Tibial artery (tissue), 4 donors: ENCODE measurements at regions not wholly inside any gene's neighbourhood (a gene's known extent, or its start where the extent isn't known, plus 50 kb on each side); places are given as distances from the start of the nearest gene placed in this dataset.

Source experiments
- DNase-seq, 2 donors: peaks; one replicate each; pipeline ENCODE4 v3.0.0-alpha.2; 2019
- H3K27ac ChIP-seq, 2 donors: fragments of 200-600 bp; sonication (generic) in 1 of 2; 1 replicate in 1 of 2; 2 replicates in 1 of 2; pipeline ENCODE4 v1.5.1; 2018 to 2019; ENCODE audit warnings: mild to moderate bottlenecking in 1 of 2
- H3K27me3 ChIP-seq, 2 donors: fragments of 200-600 bp; sonication (generic) in 1 of 2; one replicate each; pipeline versions ENCODE4 v1.5.1 to v1.6.0; 2016 to 2019
- H3K36me3 ChIP-seq, 3 donors: fragments of 200-600 bp; sonication (generic) in 2 of 3; one replicate each; pipeline ENCODE4 v1.5.1; 2016 to 2019; ENCODE audit warnings: mild to moderate bottlenecking in 2 of 3
- H3K4me1 ChIP-seq, 4 donors: fragments of 200-600 bp; sonication (generic) in 2 of 4; 1 replicate in 3 of 4; 2 replicates in 1 of 4; pipeline ENCODE4 v1.5.1; 2016 to 2019
- H3K4me3 ChIP-seq, 2 donors: fragments of 200-600 bp; sonication (generic) in 1 of 2; 1 replicate in 1 of 2; 2 replicates in 1 of 2; pipeline ENCODE4 v1.5.1; 2018 to 2019; ENCODE audit warnings: mild to moderate bottlenecking in 2 of 2
- H3K9me3 ChIP-seq, 3 donors: fragments of 200-600 bp; sonication (generic) in 1 of 3; one replicate each; pipeline ENCODE4 v1.5.1; 2016 to 2019
- intact Hi-C: fragments of 100-400 bp; cut with DNase I; formaldehyde crosslinking; loops from one replicate; pipeline ENCODE4 v1.15.0; 2023; ENCODE audit warnings: low total_unique reads
- TF ChIP-seq, protein P1 (sequence below), 2 experiments: fragments of 200-600 bp in 1 of 2; fragments of 450-650 bp in 1 of 2; IDR thresholded peaks; one replicate each; pipeline ENCODE4 v1.5.1; 2017 to 2019; ENCODE audit warnings: antibody characterized with exemption in 2 of 2, mild to moderate bottlenecking in 1 of 2, moderate library complexity in 1 of 2

DNA sequence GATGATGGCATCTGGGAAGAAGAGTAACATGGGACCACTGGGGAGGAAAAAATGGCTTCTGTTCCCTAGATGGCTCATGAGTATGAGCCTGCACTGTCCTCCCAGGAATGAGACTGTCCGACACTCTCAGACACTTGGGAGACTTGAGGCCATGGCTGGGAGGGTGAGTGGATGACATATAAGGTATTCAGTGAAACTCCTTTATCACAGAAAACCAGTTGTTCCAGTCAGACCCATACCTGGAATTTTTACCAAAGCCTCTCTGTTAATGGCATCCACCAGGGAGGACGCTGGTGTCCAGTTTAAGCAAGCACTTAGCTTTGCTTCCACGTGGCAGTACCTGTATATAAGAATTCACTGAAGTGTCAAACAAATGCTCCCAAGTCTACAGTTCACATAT lies 116.7 kb upstream of the C10orf90 start:
- Histone ChIP-seq H3K4me3 (no peak overlapping the region), H3K36me3 (no peaks in the 10 kb centered on the region), H3K27me3 (no peaks in the 10 kb centered on the region), H3K4me1 (no peaks in the 10 kb centered on the region), H3K9me3 (no peaks in the 10 kb centered on the region), H3K27ac (no peak overlapping the region)
- TF ChIP-seq, protein P1, sequence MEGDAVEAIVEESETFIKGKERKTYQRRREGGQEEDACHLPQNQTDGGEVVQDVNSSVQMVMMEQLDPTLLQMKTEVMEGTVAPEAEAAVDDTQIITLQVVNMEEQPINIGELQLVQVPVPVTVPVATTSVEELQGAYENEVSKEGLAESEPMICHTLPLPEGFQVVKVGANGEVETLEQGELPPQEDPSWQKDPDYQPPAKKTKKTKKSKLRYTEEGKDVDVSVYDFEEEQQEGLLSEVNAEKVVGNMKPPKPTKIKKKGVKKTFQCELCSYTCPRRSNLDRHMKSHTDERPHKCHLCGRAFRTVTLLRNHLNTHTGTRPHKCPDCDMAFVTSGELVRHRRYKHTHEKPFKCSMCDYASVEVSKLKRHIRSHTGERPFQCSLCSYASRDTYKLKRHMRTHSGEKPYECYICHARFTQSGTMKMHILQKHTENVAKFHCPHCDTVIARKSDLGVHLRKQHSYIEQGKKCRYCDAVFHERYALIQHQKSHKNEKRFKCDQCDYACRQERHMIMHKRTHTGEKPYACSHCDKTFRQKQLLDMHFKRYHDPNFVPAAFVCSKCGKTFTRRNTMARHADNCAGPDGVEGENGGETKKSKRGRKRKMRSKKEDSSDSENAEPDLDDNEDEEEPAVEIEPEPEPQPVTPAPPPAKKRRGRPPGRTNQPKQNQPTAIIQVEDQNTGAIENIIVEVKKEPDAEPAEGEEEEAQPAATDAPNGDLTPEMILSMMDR (IDR thresholded peaks at IDR 0.05), result no peak
- DNase-seq, result no peak
- intact Hi-C loops, result no loop called here

DNA sequence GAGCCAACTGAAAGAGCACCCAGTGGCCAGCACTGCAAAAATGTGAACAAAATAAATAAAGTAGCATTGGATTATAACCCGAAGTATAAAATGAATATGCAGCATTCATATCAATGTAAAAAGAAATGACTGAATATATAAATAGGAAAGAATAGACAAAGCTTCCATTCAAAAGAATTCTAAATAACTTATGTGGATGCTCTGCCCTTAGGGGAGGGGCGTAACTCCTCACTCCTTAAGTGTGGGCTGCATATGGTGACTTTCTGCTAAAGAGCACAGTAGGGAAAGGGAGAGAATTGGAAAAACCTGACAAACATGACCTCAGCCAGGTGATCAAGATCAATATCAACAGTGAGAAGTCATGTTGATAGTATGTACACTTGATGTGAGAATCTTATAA lies 109.9 kb upstream of the DOCK1 start:
- no peak overlapping the region for H3K4me3 ChIP-seq
- H3K36me3 ChIP-seq, result no peaks in the 10 kb centered on the region
- DNase-seq, result no peak
- no peak overlapping the region for H3K27ac ChIP-seq
- no peaks in the 10 kb centered on the region for H3K27me3 ChIP-seq
- TF ChIP-seq, protein P1 (IDR thresholded peaks at IDR 0.05), result no peak
- H3K4me1 ChIP-seq, result no peaks in the 10 kb centered on the region
- intact Hi-C loops, result no loop called here
- no peaks in the 10 kb centered on the region for H3K9me3 ChIP-seq

DNA sequence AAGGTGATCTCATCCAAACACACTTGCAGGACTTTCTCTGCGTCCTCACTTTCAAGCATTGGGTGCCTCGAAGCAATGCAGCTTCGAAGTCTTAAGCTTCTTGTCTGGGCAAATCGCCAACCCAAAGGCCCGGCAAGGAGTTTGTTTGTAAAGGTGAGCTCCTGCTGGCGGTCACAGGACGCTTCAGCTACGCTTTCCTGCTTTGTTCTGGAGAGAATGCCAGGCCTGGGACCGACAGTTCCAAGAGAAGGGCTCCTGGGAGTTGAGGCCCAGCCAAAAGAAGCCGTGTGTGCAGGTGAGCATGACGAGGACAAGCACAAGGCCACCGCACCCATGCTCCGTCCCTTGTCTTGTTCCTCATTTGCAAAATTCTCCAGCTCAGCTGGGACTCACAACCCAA lies 106.6 kb upstream of the DOCK1 start:
- Histone ChIP-seq H3K27me3 (no peaks in the 10 kb centered on the region), H3K36me3 (no peaks in the 10 kb centered on the region), H3K9me3 (no peaks in the 10 kb centered on the region), H3K27ac (no peak overlapping the region), H3K4me1 (no peaks in the 10 kb centered on the region), H3K4me3 (no peak overlapping the region)
- TF ChIP-seq, protein P1 (IDR thresholded peaks at IDR 0.05), result no peak
- intact Hi-C loops, result no loop called here
- no peak for DNase-seq

DNA sequence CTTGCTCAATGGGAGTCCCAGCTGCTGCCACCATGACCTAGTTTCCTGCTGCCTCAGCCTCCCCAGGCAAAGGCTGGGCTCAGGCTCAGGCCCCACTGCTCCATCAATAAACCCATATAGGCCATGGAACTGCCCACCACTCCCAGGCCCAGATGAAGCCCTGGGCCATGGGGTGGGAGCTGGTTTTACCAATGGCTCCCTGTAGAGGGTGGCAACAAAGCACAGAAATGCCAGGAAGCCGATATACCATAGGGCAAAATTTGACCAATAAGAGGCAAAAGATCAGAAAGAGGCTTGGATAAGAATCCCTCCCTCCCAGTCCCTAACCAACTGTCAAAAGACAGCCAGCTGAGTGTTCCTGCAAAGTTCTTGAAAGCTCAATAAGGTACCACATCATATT lies 101.8 kb upstream of the DOCK1 start:
- intact Hi-C loops, result no loop called here
- Histone ChIP-seq H3K27me3 (no peaks in the 10 kb centered on the region), H3K4me1 (no peaks in the 10 kb centered on the region), H3K36me3 (no peaks in the 10 kb centered on the region), H3K27ac (no peak overlapping the region), H3K9me3 (no peaks in the 10 kb centered on the region), H3K4me3 (no peak overlapping the region)
- TF ChIP-seq, protein P1 (IDR thresholded peaks at IDR 0.05), result no peak
- DNase-seq, result no peak

DNA sequence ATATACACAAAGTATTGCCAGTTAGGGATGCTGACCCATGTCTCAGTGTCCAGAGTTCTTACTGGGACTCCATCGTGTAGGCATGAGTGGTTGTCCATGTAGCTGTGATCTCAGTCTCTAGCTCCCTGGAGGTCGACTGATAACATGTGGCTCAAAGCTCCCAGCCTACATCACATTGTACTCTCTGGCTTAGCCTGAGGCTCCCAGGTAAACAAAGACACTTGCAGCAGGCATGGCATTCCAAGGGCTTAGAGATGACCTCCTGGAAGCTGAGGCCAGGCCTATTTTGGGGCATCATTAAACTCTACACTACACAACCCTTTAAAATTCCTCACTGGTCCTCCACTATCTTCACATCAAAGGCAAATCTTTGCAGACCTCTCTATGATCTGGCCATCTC lies 100.8 kb upstream of the DOCK1 start:
- H3K9me3 ChIP-seq, result no peaks in the 10 kb centered on the region
- intact Hi-C loops, result no loop called here
- H3K27ac ChIP-seq, result no peak overlapping the region
- H3K27me3 ChIP-seq, result no peaks in the 10 kb centered on the region
- H3K4me3 ChIP-seq, result no peak overlapping the region
- H3K4me1 ChIP-seq, result no peaks in the 10 kb centered on the region
- no peaks in the 10 kb centered on the region for H3K36me3 ChIP-seq
- DNase-seq, result no peak
- TF ChIP-seq, protein P1 (IDR thresholded peaks at IDR 0.05), result no peak

DNA sequence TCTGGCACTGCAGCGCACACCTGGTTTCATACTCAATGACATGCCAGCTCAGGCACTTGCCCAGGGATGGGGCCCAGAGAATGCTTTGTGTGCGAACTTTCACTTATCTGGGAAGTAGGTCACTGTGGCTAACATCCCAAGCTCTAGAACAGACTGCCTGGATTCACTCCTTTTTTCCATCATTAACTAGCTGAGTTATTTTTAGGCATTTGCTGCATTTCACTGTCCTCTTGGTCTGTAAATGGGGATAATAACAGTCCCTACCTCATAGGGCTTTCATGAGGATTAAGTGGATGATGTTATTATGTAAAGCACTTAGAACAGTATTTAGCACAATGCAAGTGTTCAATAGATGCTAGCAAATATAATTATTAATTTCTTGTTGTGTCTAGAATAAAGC lies 98.7 kb upstream of the DOCK1 start:
- intact Hi-C loops, result no loop called here
- Histone ChIP-seq H3K9me3 (peaks cover 0 to 3% (median 0%) of the 10 kb centered on the region in 3 donors), H3K27me3 (no peaks in the 10 kb centered on the region), H3K36me3 (no peaks in the 10 kb centered on the region), H3K27ac (no peak overlapping the region), H3K4me1 (no peaks in the 10 kb centered on the region), H3K4me3 (no peak overlapping the region)
- TF ChIP-seq, protein P1 (IDR thresholded peaks at IDR 0.05), result no peak
- no peak for DNase-seq
